ENCODE measurements at regions not wholly inside any gene's neighbourhood (a gene's known extent, or its start where the extent isn't known, plus 50 kb on each side); places are given as distances from the start of the nearest gene placed in this dataset.

DNA sequence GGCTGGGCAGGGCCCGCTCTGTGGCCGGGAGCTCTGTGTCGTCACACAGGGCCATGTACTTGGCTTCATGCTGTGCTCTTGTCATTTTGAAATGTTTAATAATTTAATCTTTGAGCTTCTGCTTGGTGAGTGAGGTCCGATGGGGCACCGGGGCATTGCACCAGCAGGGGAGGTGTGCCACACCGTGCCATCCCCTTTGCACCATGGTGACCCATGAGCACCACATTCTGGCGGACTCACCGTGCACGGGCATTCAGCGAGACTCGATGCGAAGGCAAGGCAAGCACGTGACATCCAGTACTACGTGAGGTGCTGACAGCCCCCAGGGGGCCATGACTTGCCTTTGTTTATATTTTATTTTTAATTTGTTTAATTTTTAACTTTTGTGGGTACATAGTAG is 204.3 kb downstream of the URI1 start:
- TF ChIP-seq NR2F2 (IDR thresholded peaks at IDR 0.05) (no peak), RAD21 (IDR thresholded peaks at IDR 0.05) (no peak), JUND (IDR thresholded peaks at IDR 0.05) (no peak), EGR1 (IDR thresholded peaks at IDR 0.05; ENCODE audit: low read depth in 2 of 2) (no peak), YY1 (IDR thresholded peaks at IDR 0.05) (no peak), HNF4A (conservative IDR thresholded peaks at IDR 0.05) (no peak), SP1 (IDR thresholded peaks at IDR 0.05) (no peak), TAF1 (conservative IDR thresholded peaks at IDR 0.05) (no peak)
- TF ChIP-seq, protein P1, sequence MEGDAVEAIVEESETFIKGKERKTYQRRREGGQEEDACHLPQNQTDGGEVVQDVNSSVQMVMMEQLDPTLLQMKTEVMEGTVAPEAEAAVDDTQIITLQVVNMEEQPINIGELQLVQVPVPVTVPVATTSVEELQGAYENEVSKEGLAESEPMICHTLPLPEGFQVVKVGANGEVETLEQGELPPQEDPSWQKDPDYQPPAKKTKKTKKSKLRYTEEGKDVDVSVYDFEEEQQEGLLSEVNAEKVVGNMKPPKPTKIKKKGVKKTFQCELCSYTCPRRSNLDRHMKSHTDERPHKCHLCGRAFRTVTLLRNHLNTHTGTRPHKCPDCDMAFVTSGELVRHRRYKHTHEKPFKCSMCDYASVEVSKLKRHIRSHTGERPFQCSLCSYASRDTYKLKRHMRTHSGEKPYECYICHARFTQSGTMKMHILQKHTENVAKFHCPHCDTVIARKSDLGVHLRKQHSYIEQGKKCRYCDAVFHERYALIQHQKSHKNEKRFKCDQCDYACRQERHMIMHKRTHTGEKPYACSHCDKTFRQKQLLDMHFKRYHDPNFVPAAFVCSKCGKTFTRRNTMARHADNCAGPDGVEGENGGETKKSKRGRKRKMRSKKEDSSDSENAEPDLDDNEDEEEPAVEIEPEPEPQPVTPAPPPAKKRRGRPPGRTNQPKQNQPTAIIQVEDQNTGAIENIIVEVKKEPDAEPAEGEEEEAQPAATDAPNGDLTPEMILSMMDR (IDR thresholded peaks at IDR 0.05; ENCODE audit: low read depth, low read length, missing input control) = no peak
- TF ChIP-seq, protein P2, sequence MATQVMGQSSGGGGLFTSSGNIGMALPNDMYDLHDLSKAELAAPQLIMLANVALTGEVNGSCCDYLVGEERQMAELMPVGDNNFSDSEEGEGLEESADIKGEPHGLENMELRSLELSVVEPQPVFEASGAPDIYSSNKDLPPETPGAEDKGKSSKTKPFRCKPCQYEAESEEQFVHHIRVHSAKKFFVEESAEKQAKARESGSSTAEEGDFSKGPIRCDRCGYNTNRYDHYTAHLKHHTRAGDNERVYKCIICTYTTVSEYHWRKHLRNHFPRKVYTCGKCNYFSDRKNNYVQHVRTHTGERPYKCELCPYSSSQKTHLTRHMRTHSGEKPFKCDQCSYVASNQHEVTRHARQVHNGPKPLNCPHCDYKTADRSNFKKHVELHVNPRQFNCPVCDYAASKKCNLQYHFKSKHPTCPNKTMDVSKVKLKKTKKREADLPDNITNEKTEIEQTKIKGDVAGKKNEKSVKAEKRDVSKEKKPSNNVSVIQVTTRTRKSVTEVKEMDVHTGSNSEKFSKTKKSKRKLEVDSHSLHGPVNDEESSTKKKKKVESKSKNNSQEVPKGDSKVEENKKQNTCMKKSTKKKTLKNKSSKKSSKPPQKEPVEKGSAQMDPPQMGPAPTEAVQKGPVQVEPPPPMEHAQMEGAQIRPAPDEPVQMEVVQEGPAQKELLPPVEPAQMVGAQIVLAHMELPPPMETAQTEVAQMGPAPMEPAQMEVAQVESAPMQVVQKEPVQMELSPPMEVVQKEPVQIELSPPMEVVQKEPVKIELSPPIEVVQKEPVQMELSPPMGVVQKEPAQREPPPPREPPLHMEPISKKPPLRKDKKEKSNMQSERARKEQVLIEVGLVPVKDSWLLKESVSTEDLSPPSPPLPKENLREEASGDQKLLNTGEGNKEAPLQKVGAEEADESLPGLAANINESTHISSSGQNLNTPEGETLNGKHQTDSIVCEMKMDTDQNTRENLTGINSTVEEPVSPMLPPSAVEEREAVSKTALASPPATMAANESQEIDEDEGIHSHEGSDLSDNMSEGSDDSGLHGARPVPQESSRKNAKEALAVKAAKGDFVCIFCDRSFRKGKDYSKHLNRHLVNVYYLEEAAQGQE (IDR thresholded peaks at IDR 0.05) = no peak
- TF ChIP-seq, protein P3, sequence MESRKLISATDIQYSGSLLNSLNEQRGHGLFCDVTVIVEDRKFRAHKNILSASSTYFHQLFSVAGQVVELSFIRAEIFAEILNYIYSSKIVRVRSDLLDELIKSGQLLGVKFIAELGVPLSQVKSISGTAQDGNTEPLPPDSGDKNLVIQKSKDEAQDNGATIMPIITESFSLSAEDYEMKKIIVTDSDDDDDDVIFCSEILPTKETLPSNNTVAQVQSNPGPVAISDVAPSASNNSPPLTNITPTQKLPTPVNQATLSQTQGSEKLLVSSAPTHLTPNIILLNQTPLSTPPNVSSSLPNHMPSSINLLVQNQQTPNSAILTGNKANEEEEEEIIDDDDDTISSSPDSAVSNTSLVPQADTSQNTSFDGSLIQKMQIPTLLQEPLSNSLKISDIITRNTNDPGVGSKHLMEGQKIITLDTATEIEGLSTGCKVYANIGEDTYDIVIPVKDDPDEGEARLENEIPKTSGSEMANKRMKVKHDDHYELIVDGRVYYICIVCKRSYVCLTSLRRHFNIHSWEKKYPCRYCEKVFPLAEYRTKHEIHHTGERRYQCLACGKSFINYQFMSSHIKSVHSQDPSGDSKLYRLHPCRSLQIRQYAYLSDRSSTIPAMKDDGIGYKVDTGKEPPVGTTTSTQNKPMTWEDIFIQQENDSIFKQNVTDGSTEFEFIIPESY (IDR thresholded peaks at IDR 0.05) = no peak

Measured in liver (tissue), 3 donors.